ENCODE measurements at regions not wholly inside any gene's neighbourhood (a gene's known extent, or its start where the extent isn't known, plus 50 kb on each side); places are given as distances from the start of the nearest gene placed in this dataset.

DNA sequence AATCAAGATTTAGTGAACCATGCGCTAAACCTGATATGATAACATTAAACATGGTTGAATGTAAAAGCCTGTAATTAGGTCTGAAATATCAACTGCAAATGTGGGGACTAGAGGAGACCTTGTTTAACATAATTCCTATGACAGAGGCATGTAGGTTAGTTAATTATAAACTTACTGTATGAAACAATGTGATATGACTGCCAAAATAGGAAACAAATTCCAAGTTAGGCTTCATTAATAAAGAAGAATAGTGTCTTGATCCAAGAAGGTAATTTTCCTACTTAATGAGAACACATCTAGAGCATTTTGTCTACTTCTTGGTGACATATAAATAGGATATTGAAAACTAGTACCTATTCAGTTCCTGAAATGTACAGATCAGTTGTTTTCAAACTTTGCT lies 136.2 kb upstream of the TARS1 start:
- TF ChIP-seq ZNF274 (IDR thresholded peaks at IDR 0.05; ENCODE audit: low read depth, low read length) = no peak
- no peak for TF ChIP-seq YY1 (IDR thresholded peaks at IDR 0.05; ENCODE audit: insufficient read depth, insufficient read length)
- no peak for TF ChIP-seq SUZ12 (IDR thresholded peaks at IDR 0.05; ENCODE audit: extremely low read depth, insufficient read depth, insufficient read length)
